MCF 10A (cell line): ENCODE measurements at regions not wholly inside any gene's neighbourhood (a gene's known extent, or its start where the extent isn't known, plus 50 kb on each side); places are given as distances from the start of the nearest gene placed in this dataset.

ENCODE experiments used
- BruUV-seq: library from RNA; stranded (reverse); fragments of 400-500 nt; replicated peaks from 2 replicates; lab custom pipeline; 2021; lab: Mats Ljungman, UMichigan
- CTCF ChIA-PET: fragments of 300-600 bp; sonication (Branson Sonifier 250); formaldehyde crosslinking; extraction: SDS; loops from one replicate; lab custom pipeline; 2021; ENCODE audit warnings: antibody characterized with exemption, inconsistent platforms; lab: Yijun Ruan, JAX
- POLR2A ChIA-PET: fragments of 300-600, 350-650 bp; sonication (Branson Sonifier 250); formaldehyde crosslinking; extraction: SDS; loops from one replicate; lab custom pipeline; 2020; ENCODE audit warnings: antibody characterized with exemption, inconsistent platforms; lab: Yijun Ruan, JAX
- DNase-seq: peaks from one replicate; pipeline ENCODE4 v3.0.0-alpha.2; 2018; ENCODE audit not compliant: unreplicated experiment
- H3K27ac Mint-ChIP-seq: one replicate; pipeline ENCODE4 v1.8.0; 2022; ENCODE audit warnings: mild to moderate bottlenecking, low read depth, mixed read lengths; ENCODE audit not compliant: unreplicated experiment
- H3K27me3 Mint-ChIP-seq: one replicate; pipeline ENCODE4 v1.8.0; 2022; ENCODE audit warnings: mixed read lengths; ENCODE audit not compliant: insufficient read depth, unreplicated experiment
- H3K36me3 Mint-ChIP-seq: one replicate; pipeline ENCODE4 v1.8.0; 2022; ENCODE audit warnings: mild to moderate bottlenecking, moderate library complexity, mixed read lengths; ENCODE audit not compliant: insufficient read depth, unreplicated experiment
- H3K4me1 Mint-ChIP-seq: one replicate; pipeline ENCODE4 v1.8.0; 2022; ENCODE audit warnings: mixed read lengths; ENCODE audit not compliant: insufficient read depth, unreplicated experiment
- H3K4me3 Mint-ChIP-seq: one replicate; pipeline ENCODE4 v1.8.0; 2022; ENCODE audit warnings: mild to moderate bottlenecking, moderate library complexity, mixed read lengths; ENCODE audit not compliant: unreplicated experiment
- H3K9me3 Mint-ChIP-seq: one replicate; pipeline ENCODE4 v1.8.0; 2022; ENCODE audit warnings: mixed read lengths; ENCODE audit not compliant: unreplicated experiment
- intact Hi-C: fragments of 100-400 bp; cut with micrococcal nuclease; formaldehyde crosslinking; loops from 2 replicates; pipeline ENCODE4 v1.14.1; 2022
- TF ChIP-seq, protein P1 (sequence below): fragments of 200-600 bp; IDR thresholded peaks from one replicate; pipeline ENCODE4 v1.8.0; 2022; ENCODE audit warnings: antibody characterized with exemption, mild to moderate bottlenecking; ENCODE audit not compliant: unreplicated experiment

DNA sequence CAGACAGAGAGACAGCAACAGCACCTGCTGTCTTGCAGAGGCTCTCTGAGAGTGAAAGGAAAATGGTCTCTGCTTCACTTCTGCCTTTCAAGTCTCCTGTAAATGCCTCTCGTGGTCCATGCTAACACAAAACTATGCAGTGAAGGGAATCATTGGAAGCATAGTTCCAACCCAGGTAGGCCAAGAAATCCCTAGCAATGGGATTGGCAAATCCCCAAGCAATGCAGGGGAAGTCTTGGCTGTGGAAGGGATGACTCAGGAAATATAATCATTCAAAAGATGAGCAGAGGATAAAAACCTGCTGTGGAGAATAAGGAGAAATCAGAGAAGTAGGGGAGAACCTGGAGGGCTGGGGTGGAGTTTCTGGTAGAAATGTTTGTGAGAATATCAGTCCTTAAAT, 216.1 kb upstream of the ZBED5 start:
- Mint-ChIP-seq H3K4me3 (no peak overlapping the region), H3K27ac (no peak overlapping the region), H3K27me3 (peaks cover 49% of the 10 kb centered on the region), H3K9me3 (no peaks in the 10 kb centered on the region), H3K4me1 (peaks cover 5% of the 10 kb centered on the region), H3K36me3 (no peaks in the 10 kb centered on the region)
- intact Hi-C loops = no loop called here
- ChIA-PET CTCF (interaction anchor here (0.6 to 0.7 kb wide), 3 partner anchors 99 to 501 kb away, joined by 3 read pairs; no protein-coding TSS in a partner anchor), POLR2A (interaction anchor here (0.6 kb wide), 1 partner anchor 501 kb away, joined by 3 read pairs; no protein-coding TSS in a partner anchor)
- peak; percentile 30 for DNase-seq
- TF ChIP-seq, protein P1, sequence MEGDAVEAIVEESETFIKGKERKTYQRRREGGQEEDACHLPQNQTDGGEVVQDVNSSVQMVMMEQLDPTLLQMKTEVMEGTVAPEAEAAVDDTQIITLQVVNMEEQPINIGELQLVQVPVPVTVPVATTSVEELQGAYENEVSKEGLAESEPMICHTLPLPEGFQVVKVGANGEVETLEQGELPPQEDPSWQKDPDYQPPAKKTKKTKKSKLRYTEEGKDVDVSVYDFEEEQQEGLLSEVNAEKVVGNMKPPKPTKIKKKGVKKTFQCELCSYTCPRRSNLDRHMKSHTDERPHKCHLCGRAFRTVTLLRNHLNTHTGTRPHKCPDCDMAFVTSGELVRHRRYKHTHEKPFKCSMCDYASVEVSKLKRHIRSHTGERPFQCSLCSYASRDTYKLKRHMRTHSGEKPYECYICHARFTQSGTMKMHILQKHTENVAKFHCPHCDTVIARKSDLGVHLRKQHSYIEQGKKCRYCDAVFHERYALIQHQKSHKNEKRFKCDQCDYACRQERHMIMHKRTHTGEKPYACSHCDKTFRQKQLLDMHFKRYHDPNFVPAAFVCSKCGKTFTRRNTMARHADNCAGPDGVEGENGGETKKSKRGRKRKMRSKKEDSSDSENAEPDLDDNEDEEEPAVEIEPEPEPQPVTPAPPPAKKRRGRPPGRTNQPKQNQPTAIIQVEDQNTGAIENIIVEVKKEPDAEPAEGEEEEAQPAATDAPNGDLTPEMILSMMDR = no peak
- no TSS peak for BruUV-seq

DNA sequence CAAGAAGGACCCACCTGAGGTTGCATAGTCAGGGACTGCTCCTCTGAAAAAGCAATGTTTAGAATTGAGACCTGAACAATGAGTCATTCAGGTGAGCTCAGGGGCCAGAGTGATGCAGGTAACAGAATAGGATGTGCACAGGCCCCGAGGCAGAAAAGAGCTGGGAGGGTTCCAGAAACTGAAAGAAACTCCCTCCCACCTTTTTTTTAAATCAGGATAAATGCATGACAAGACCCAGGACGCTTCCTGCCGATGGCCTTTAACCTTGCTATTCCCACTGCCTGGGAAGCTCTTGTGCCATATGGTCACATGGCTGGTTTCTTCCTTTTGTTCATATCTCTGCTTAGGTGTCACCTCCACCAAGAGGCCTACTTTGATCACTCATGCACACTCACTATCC, 214.2 kb upstream of the ZBED5 start:
- no TSS peak for BruUV-seq
- ChIA-PET CTCF (interaction anchor here (0.6 kb wide), 1 partner anchor 10 kb away, joined by 3 read pairs; no protein-coding TSS in a partner anchor), POLR2A (interaction anchor here (0.6 kb wide), 1 partner anchor 646 kb away, joined by 4 read pairs; no protein-coding TSS in a partner anchor)
- TF ChIP-seq, protein P1 = no peak
- Mint-ChIP-seq H3K27ac (no peak overlapping the region), H3K4me3 (no peak overlapping the region), H3K9me3 (no peaks in the 10 kb centered on the region), H3K27me3 (peaks cover 30% of the 10 kb centered on the region), H3K36me3 (no peaks in the 10 kb centered on the region), H3K4me1 (peaks cover 5% of the 10 kb centered on the region)
- peak; percentile 68 for DNase-seq
- intact Hi-C loops = no loop called here

DNA sequence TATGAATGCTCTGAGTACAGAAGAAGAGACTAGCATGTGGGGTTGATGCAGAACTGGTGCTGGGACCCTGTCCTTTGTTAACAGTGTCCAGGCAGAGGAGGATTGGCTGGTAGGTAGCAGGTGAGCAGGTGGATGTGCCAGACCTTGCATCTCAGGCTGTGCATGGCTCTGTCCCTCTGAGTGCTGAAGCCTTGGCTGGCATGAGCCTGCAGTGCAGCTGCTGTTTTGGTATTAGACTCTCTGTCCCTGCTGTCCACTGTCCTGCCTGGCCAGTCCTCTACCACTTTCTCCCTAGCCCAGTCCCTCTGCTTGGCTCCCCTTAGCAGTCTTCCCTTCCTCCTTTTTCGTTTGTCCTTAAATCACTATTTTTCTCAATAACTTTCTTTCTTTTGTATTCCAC, 213.6 kb upstream of the ZBED5 start:
- Mint-ChIP-seq H3K27ac (no peak overlapping the region), H3K27me3 (peaks cover 24% of the 10 kb centered on the region), H3K9me3 (no peaks in the 10 kb centered on the region), H3K4me3 (no peak overlapping the region), H3K36me3 (no peaks in the 10 kb centered on the region), H3K4me1 (peaks cover 5% of the 10 kb centered on the region)
- ChIA-PET CTCF (interaction anchor here (0.6 kb wide), 1 partner anchor 16 kb away, joined by 5 read pairs; no protein-coding TSS in a partner anchor), POLR2A (interaction anchor here (0.6 kb wide), 1 partner anchor 646 kb away, joined by 4 read pairs; no protein-coding TSS in a partner anchor)
- TF ChIP-seq, protein P1 = no peak
- intact Hi-C loops = no loop called here
- DNase-seq = no peak
- BruUV-seq = no TSS peak

DNA sequence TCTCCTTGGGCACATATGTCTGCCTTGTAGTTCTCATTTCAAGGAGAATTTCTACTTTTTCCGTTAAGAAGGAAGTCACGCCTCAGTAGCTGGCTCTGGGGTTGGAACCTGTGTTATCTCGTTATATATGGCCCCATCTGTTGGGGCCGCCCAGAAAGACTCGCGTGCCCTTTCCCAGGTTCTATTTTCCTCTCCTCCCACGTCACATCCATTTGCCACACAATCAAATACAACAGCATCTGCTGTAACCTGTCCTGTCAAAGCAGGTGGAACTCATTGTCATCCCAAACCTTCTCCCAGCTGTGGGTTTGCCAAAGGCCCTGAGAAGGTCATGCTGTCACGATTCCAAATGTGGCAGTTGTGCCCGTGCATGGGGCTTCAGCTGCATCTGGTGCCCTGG, 213.1 kb upstream of the ZBED5 start:
- intact Hi-C loops = no loop called here
- ChIA-PET POLR2A (no interaction called here), CTCF (interaction anchor here (0.6 to 0.7 kb wide), 2 partner anchors 20 to 514 kb away, joined by 3 read pairs; no protein-coding TSS in a partner anchor)
- Mint-ChIP-seq H3K4me3 (no peak overlapping the region), H3K27ac (no peak overlapping the region), H3K4me1 (peaks cover 5% of the 10 kb centered on the region), H3K36me3 (no peaks in the 10 kb centered on the region), H3K27me3 (peaks cover 19% of the 10 kb centered on the region), H3K9me3 (no peaks in the 10 kb centered on the region)
- no TSS peak for BruUV-seq
- TF ChIP-seq, protein P1 = no peak
- no peak for DNase-seq
